Keratinocyte (primary cell): ENCODE measurements at regions not wholly inside any gene's neighbourhood (a gene's known extent, or its start where the extent isn't known, plus 50 kb on each side); places are given as distances from the start of the nearest gene placed in this dataset.
A peak's percentile ranks its signal among the peaks of the same experiment; 100 is the strongest.

Experiments
- CTCF ChIP-seq, 3 experiments: IDR thresholded peaks in 1 of 3; conservative IDR thresholded peaks in 1 of 3; optimal IDR thresholded peaks in 1 of 3; 2 replicates in 2 of 3; 3 replicates in 1 of 3; pipeline versions ENCODE3 to v1.5.1; 2011; ENCODE audit warnings: low read length in 3 of 3, mild to moderate bottlenecking in 3 of 3, moderate library complexity in 2 of 3, control low read depth in 1 of 3, inconsistent platforms in 1 of 3; ENCODE audit not compliant: insufficient read depth in 2 of 3; ENCODE audit errors: extremely low read depth in 1 of 3
- EZH2 ChIP-seq: IDR thresholded peaks from one replicate; pipeline ENCODE4 v1.6.1; 2012; ENCODE audit warnings: inconsistent platforms, mild to moderate bottlenecking, low read length, moderate library complexity

- TF ChIP-seq CTCF (optimal IDR thresholded peaks at IDR 0.05 in 1 of 3, IDR thresholded peaks at IDR 0.05 in 1 of 3, conservative IDR thresholded peaks at IDR 0.05 in 1 of 3; ENCODE audit: extremely low read depth in 1 of 3, insufficient read depth in 2 of 3, low read length in 3 of 3) = peak; percentile 62 to 73 (median 72)
- TF ChIP-seq EZH2 = no peak
These were observed 77.3 kb upstream of the PHLPP1 start for GRCh38 chr18:62637807-62638687.
